IMR-90 (cell line): ENCODE measurements at regions not wholly inside any gene's neighbourhood (a gene's known extent, or its start where the extent isn't known, plus 50 kb on each side); places are given as distances from the start of the nearest gene placed in this dataset.

ENCODE experiments used
- ATAC-seq: fragments of 200-7000 bp; cut with Tn5 transposase; 2 replicates; pipeline ENCODE4 v1.9.1; 2020; ENCODE audit warnings: low read depth, mild to moderate bottlenecking, moderate library complexity
- BruUV-seq: library from RNA; stranded (reverse); fragments of 400-500 nt; replicated peaks from 2 replicates; lab custom pipeline; 2021; lab: Mats Ljungman, UMichigan
- CTCF ChIA-PET: fragments of 300-600 bp; formaldehyde crosslinking; extraction: SDS; loops from one replicate; lab custom pipeline; 2021; ENCODE audit warnings: antibody characterized with exemption; lab: Yijun Ruan, JAX
- POLR2A ChIA-PET: fragments of 300-600 bp; sonication (Branson Sonifier 250); formaldehyde crosslinking; loops from one replicate; lab custom pipeline; 2022; ENCODE audit warnings: antibody characterized with exemption; ENCODE audit not compliant: unreplicated experiment; lab: Charles Lee
- DNase-seq: peaks from one replicate; pipeline ENCODE4 v3.0.0; 2013
- H2AFZ ChIP-seq: replicated peaks from 2 replicates; pipeline ENCODE3; 2013; ENCODE audit warnings: low read length, mild to moderate bottlenecking; ENCODE audit not compliant: poor library complexity
- H2AK5ac ChIP-seq: 2 replicates; pipeline ENCODE4 v1.6.1; 2013; ENCODE audit warnings: low read depth, low read length, inconsistent platforms
- H2AK9ac ChIP-seq: replicated peaks from 2 replicates; pipeline ENCODE3; 2013; ENCODE audit warnings: mild to moderate bottlenecking, low read depth, low read length, moderate library complexity; ENCODE audit not compliant: poor library complexity
- H2BK120ac ChIP-seq: 2 replicates; pipeline ENCODE4 v1.6.1; 2013; ENCODE audit warnings: low read depth, low read length, inconsistent platforms
- H2BK15ac ChIP-seq: 3 replicates; pipeline ENCODE4 v1.6.1; 2013; ENCODE audit warnings: low read depth, low read length, inconsistent platforms
- H2BK20ac ChIP-seq: 2 replicates; pipeline ENCODE4 v1.6.1; 2013; ENCODE audit warnings: low read depth, mild to moderate bottlenecking, inconsistent platforms, low read length, moderate library complexity
- H2BK5ac ChIP-seq: 2 replicates; pipeline ENCODE4 v1.6.1; 2013; ENCODE audit warnings: mild to moderate bottlenecking, low read depth, low read length, inconsistent platforms; ENCODE audit not compliant: poor library complexity, severe bottlenecking
- H3K14ac ChIP-seq: replicated peaks from 2 replicates; pipeline ENCODE4 v1.6.1; 2013; ENCODE audit warnings: low read depth, low read length, inconsistent platforms
- H3K18ac ChIP-seq: 2 replicates; pipeline ENCODE4 v1.6.1; 2013; ENCODE audit warnings: low read depth, low read length, control low read depth
- H3K23ac ChIP-seq: 2 replicates; pipeline ENCODE4 v1.6.1; 2013; ENCODE audit warnings: low read depth, low read length, inconsistent platforms
- H3K27ac ChIP-seq: 2 replicates; pipeline ENCODE4 v1.5.1; 2013; ENCODE audit warnings: mild to moderate bottlenecking, control low read depth, low read length; ENCODE audit not compliant: insufficient read depth
- H3K27me3 ChIP-seq: 2 replicates; pipeline ENCODE4 v1.6.1; 2013; ENCODE audit warnings: low read length; ENCODE audit not compliant: control insufficient read depth, insufficient read depth
- H3K36me3 ChIP-seq: 2 replicates; pipeline ENCODE4 v1.6.1; 2013; ENCODE audit warnings: low read length, mixed read lengths; ENCODE audit not compliant: control insufficient read depth, insufficient read depth
- H3K4ac ChIP-seq: 2 replicates; pipeline ENCODE4 v1.6.1; 2013; ENCODE audit warnings: low read depth, low read length, inconsistent platforms
- H3K4me1 ChIP-seq: 2 replicates; pipeline ENCODE4 v1.6.1; 2013; ENCODE audit warnings: low read length, mixed read lengths; ENCODE audit not compliant: control insufficient read depth, insufficient read depth
- H3K4me2 ChIP-seq: 2 replicates; pipeline ENCODE4 v1.6.1; 2013; ENCODE audit warnings: low read depth, mild to moderate bottlenecking, control low read depth, low read length, moderate library complexity
- H3K4me3 ChIP-seq: 2 replicates; pipeline ENCODE4 v1.5.1; 2013; ENCODE audit warnings: low read depth, mild to moderate bottlenecking, control low read depth, low read length, moderate library complexity; ENCODE audit not compliant: insufficient read depth
- H3K56ac ChIP-seq: 2 replicates; pipeline ENCODE4 v1.6.1; 2013; ENCODE audit warnings: low read length, inconsistent platforms; ENCODE audit not compliant: insufficient read depth; ENCODE audit errors: extremely low read depth
- H3K79me1 ChIP-seq, 2 experiments: 2 replicates each; pipeline ENCODE4 v1.6.1; 2013; ENCODE audit warnings: low read length in 2 of 2, inconsistent platforms in 1 of 2, low read depth in 1 of 2
- H3K9ac ChIP-seq: 2 replicates; pipeline ENCODE4 v1.6.1; 2013; ENCODE audit warnings: low read depth, low read length, control low read depth
- H3K9me1 ChIP-seq: 2 replicates; pipeline ENCODE4 v1.6.1; 2013; ENCODE audit warnings: low read length, inconsistent platforms; ENCODE audit not compliant: insufficient read depth
- H3K9me3 ChIP-seq: 2 replicates; pipeline ENCODE4 v1.6.1; 2013; ENCODE audit warnings: low read length; ENCODE audit not compliant: control insufficient read depth, insufficient read depth
- H4K20me1 ChIP-seq: 2 replicates; pipeline ENCODE4 v1.6.1; 2013; ENCODE audit warnings: low read length, inconsistent platforms; ENCODE audit not compliant: insufficient read depth
- H4K5ac ChIP-seq: 2 replicates; pipeline ENCODE4 v1.6.1; 2013; ENCODE audit warnings: mild to moderate bottlenecking, low read depth, low read length, control low read depth
- H4K8ac ChIP-seq, 2 experiments: 2 replicates each; pipeline ENCODE4 v1.6.1; 2013; ENCODE audit warnings: low read depth in 2 of 2, low read length in 2 of 2, control low read depth in 1 of 2, inconsistent platforms in 1 of 2
- H4K91ac ChIP-seq: 2 replicates; pipeline ENCODE4 v1.6.1; 2013; ENCODE audit warnings: low read depth, low read length, inconsistent platforms; ENCODE audit not compliant: insufficient read depth
- BHLHE40 ChIP-seq: fragments of 150-350 bp; IDR thresholded peaks from 2 replicates; pipeline ENCODE4 v1.6.1; 2016; ENCODE audit warnings: mild to moderate bottlenecking, low read depth, low read length
- CEBPB ChIP-seq: IDR thresholded peaks from 2 replicates; pipeline ENCODE4 v1.6.1; 2012; ENCODE audit warnings: low read depth, low read length, improper control_type of control experiment
- CHD1 ChIP-seq: IDR thresholded peaks from 2 replicates; pipeline ENCODE4 v1.6.1; 2012; ENCODE audit warnings: low read depth, low read length, improper control_type of control experiment
- ELK1 ChIP-seq: fragments of 150-350 bp; IDR thresholded peaks from 2 replicates; pipeline ENCODE4 v1.6.1; 2016; ENCODE audit warnings: low read depth, mild to moderate bottlenecking, low read length, moderate library complexity, borderline replicate concordance
- FOS ChIP-seq: fragments of 150-350 bp; IDR thresholded peaks from 2 replicates; pipeline ENCODE4 v1.6.1; 2016; ENCODE audit warnings: low read depth, low read length
- MAFK ChIP-seq: IDR thresholded peaks from 2 replicates; pipeline ENCODE4 v1.6.1; 2012; ENCODE audit warnings: low read depth, low read length, improper control_type of control experiment
- MXI1 ChIP-seq: IDR thresholded peaks from 2 replicates; pipeline ENCODE4 v1.6.1; 2012; ENCODE audit warnings: low read depth, mild to moderate bottlenecking, low read length, moderate library complexity, borderline replicate concordance
- NFE2L2 ChIP-seq: fragments of 150-350 bp; IDR thresholded peaks from 2 replicates; pipeline ENCODE4 v1.6.1; 2016; ENCODE audit warnings: low read depth, mild to moderate bottlenecking, low read length
- POLR2A ChIP-seq: IDR thresholded peaks from 2 replicates; pipeline ENCODE4 v1.6.1; 2012; ENCODE audit warnings: mild to moderate bottlenecking, low read depth, low read length
- RAD21 ChIP-seq: IDR thresholded peaks from 2 replicates; pipeline ENCODE4 v1.6.1; 2012; ENCODE audit warnings: low read length, improper control_type of control experiment
- RCOR1 ChIP-seq: IDR thresholded peaks from 2 replicates; pipeline ENCODE4 v1.6.1; 2012; ENCODE audit warnings: mild to moderate bottlenecking, low read length, improper control_type of control experiment; ENCODE audit not compliant: insufficient replicate concordance
- RFX5 ChIP-seq: IDR thresholded peaks from 2 replicates; pipeline ENCODE4 v1.8.0; 2012; ENCODE audit warnings: low read depth, mild to moderate bottlenecking, low read length, moderate library complexity
- SMC3 ChIP-seq: fragments of 150-350 bp; IDR thresholded peaks from 2 replicates; pipeline ENCODE4 v1.6.1; 2016; ENCODE audit warnings: low read depth, mild to moderate bottlenecking, antibody characterized with exemption, low read length, moderate library complexity
- WGBS, 2 experiments: methylation state at CpG; one replicate each; pipeline versions ENCODE4 v1.1.5 to v1.1.7; 2013; ENCODE audit warnings: missing lambda C conversion rate in 2 of 2; ENCODE audit not compliant: insufficient read length in 1 of 2; ENCODE audit errors: extremely low coverage in 2 of 2; 5-methylcytosine and 5-hydroxymethylcytosine counted together
- dilution Hi-C: fragments of 300-500 bp; cut with HindIII; formaldehyde crosslinking; loops from one replicate; pipeline ENCODE4 v1.14.3; 2018; ENCODE audit warnings: low sequenced_read_pairs; ENCODE audit not compliant: unreplicated experiment
- in situ Hi-C: fragments of 300-500 bp; cut with MboI; formaldehyde crosslinking; loops from 3 replicates; pipeline ENCODE4 v1.14.3; 2019; ENCODE audit warnings: low sequenced_read_pairs, inconsistent platforms, mixed read lengths
- intact Hi-C: fragments of 100-400 bp; cut with micrococcal nuclease; formaldehyde crosslinking; loops from 2 replicates; pipeline ENCODE4 v1.10.0; 2022
- TF ChIP-seq, protein P1 (sequence below): fragments of 150-350 bp; IDR thresholded peaks from 2 replicates; pipeline ENCODE4 v1.6.1; 2017; ENCODE audit warnings: mild to moderate bottlenecking, antibody characterized with exemption, low read length, low read depth
- TF ChIP-seq, protein P2 (sequence below): conservative IDR thresholded peaks from 2 replicates; pipeline ENCODE4 v1.5.1; 2012; ENCODE audit warnings: mild to moderate bottlenecking, low read depth, low read length, improper control_type of control experiment

- H3K4me2 ChIP-seq, result no peak overlapping the region
- no peak overlapping the region for H2BK5ac ChIP-seq
- H3K9ac ChIP-seq, result no peak overlapping the region
- H3K36me3 ChIP-seq, result no peaks in the 10 kb centered on the region
- peaks cover 1% of the 10 kb centered on the region for H3K4me1 ChIP-seq
- no peak overlapping the region for H3K4me3 ChIP-seq
- H2BK120ac ChIP-seq, result no peak overlapping the region
- in situ Hi-C loops (no loop called here), dilution Hi-C loops (no loop called here), intact Hi-C loops (no loop called here)
- H3K79me1 ChIP-seq, result no peaks in the 10 kb centered on the region
- no peak for DNase-seq
- H3K23ac ChIP-seq, result no peak overlapping the region
- H4K5ac ChIP-seq, result no peak overlapping the region
- no peak overlapping the region for H2AK5ac ChIP-seq
- CTCF ChIA-PET, result interaction anchor here (0.5 to 1.1 kb wide), 3 partner anchors 11 to 121 kb away, joined by 3 to 5 read pairs (median 4); no protein-coding TSS in a partner anchor
- no peak for ATAC-seq
- no peak overlapping the region for H2AK9ac ChIP-seq
- H2AFZ ChIP-seq, result no peak overlapping the region
- no peak overlapping the region for H3K56ac ChIP-seq
- no peaks in the 10 kb centered on the region for H3K27me3 ChIP-seq
- no peak overlapping the region for H2BK20ac ChIP-seq
- H4K8ac ChIP-seq, result no peak overlapping the region
- TF ChIP-seq FOS (no peak), ELK1 (no peak), RCOR1 (no peak), BHLHE40 (no peak), NFE2L2 (no peak), RAD21 (no peak), SMC3 (no peak), RFX5 (no peak), CHD1 (no peak), POLR2A (no peak), CEBPB (no peak), MXI1 (no peak), MAFK (no peak)
- TF ChIP-seq, protein P1, sequence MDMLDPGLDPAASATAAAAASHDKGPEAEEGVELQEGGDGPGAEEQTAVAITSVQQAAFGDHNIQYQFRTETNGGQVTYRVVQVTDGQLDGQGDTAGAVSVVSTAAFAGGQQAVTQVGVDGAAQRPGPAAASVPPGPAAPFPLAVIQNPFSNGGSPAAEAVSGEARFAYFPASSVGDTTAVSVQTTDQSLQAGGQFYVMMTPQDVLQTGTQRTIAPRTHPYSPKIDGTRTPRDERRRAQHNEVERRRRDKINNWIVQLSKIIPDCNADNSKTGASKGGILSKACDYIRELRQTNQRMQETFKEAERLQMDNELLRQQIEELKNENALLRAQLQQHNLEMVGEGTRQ, result no peak
- TF ChIP-seq, protein P2, sequence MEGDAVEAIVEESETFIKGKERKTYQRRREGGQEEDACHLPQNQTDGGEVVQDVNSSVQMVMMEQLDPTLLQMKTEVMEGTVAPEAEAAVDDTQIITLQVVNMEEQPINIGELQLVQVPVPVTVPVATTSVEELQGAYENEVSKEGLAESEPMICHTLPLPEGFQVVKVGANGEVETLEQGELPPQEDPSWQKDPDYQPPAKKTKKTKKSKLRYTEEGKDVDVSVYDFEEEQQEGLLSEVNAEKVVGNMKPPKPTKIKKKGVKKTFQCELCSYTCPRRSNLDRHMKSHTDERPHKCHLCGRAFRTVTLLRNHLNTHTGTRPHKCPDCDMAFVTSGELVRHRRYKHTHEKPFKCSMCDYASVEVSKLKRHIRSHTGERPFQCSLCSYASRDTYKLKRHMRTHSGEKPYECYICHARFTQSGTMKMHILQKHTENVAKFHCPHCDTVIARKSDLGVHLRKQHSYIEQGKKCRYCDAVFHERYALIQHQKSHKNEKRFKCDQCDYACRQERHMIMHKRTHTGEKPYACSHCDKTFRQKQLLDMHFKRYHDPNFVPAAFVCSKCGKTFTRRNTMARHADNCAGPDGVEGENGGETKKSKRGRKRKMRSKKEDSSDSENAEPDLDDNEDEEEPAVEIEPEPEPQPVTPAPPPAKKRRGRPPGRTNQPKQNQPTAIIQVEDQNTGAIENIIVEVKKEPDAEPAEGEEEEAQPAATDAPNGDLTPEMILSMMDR, result no peak
- no peak overlapping the region for H3K4ac ChIP-seq
- H3K18ac ChIP-seq, result no peak overlapping the region; the same call in 1 of the 2 replicates
- no peaks in the 10 kb centered on the region for H4K20me1 ChIP-seq
- H3K27ac ChIP-seq, result no peak overlapping the region
- H2BK15ac ChIP-seq, result no peak overlapping the region
- no peaks in the 10 kb centered on the region for H3K9me1 ChIP-seq
- 40% methylated on average over 1 of the region's 4 CpGs; no CpG with 5 or more reads in 1 of the 2 experiments for WGBS, 2 experiments
- H3K14ac ChIP-seq, result no peak overlapping the region
- peaks cover 9% of the 10 kb centered on the region; the same call in 1 of the 2 replicates for H3K9me3 ChIP-seq
- H4K91ac ChIP-seq, result no peak overlapping the region
- POLR2A ChIA-PET, result no interaction called here
- no TSS peak for BruUV-seq
These were observed 179.7 kb downstream of the TRIB2 start for GRCh38 chr2:12896318-12896982.
